Ovary (tissue), 3 donors: ENCODE measurements at regions not wholly inside any gene's neighbourhood (a gene's known extent, or its start where the extent isn't known, plus 50 kb on each side); places are given as distances from the start of the nearest gene placed in this dataset.

Experiments
- POLR2A ChIP-seq: fragments of 450-650 bp; IDR thresholded peaks from one replicate; pipeline ENCODE4 v1.6.1; 2017; ENCODE audit warnings: antibody characterized with exemption, mild to moderate bottlenecking, moderate library complexity
- TF ChIP-seq, protein P1 (sequence below), 3 donors: fragments of 450-650 bp in 2 of 3; fragments of 200-600 bp in 1 of 3; IDR thresholded peaks; one replicate each; pipeline versions ENCODE4 v1.5.1 to v1.8.0; 2016 to 2022; ENCODE audit warnings: antibody characterized with exemption in 3 of 3, mild to moderate bottlenecking in 1 of 3
- donor health status: DM: no; HTN: no; CAD: no.

- TF ChIP-seq, protein P1, sequence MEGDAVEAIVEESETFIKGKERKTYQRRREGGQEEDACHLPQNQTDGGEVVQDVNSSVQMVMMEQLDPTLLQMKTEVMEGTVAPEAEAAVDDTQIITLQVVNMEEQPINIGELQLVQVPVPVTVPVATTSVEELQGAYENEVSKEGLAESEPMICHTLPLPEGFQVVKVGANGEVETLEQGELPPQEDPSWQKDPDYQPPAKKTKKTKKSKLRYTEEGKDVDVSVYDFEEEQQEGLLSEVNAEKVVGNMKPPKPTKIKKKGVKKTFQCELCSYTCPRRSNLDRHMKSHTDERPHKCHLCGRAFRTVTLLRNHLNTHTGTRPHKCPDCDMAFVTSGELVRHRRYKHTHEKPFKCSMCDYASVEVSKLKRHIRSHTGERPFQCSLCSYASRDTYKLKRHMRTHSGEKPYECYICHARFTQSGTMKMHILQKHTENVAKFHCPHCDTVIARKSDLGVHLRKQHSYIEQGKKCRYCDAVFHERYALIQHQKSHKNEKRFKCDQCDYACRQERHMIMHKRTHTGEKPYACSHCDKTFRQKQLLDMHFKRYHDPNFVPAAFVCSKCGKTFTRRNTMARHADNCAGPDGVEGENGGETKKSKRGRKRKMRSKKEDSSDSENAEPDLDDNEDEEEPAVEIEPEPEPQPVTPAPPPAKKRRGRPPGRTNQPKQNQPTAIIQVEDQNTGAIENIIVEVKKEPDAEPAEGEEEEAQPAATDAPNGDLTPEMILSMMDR (IDR thresholded peaks at IDR 0.05), result no peak
- TF ChIP-seq POLR2A, result no peak
Measured at GRCh38 chr5:40346901-40347300, 332.8 kb upstream of the PTGER4 start.
